Hepatocyte (in vitro differentiated cells): ENCODE measurements at regions not wholly inside any gene's neighbourhood (a gene's known extent, or its start where the extent isn't known, plus 50 kb on each side); places are given as distances from the start of the nearest gene placed in this dataset.

Experiments used
- DNase-seq: peaks from one replicate; pipeline ENCODE4 v3.0.0-alpha.2; 2016; ENCODE audit warnings: low spot score
- H2AFZ ChIP-seq: fragments of 200-600 bp; sonication (generic); 2 replicates; pipeline ENCODE4 v1.6.0; 2016; ENCODE audit warnings: antibody characterized with exemption, mild to moderate bottlenecking
- H3K27ac ChIP-seq: fragments of 200-600 bp; sonication (generic); 2 replicates; pipeline ENCODE4 v1.5.1; 2016; ENCODE audit warnings: mild to moderate bottlenecking
- H3K27me3 ChIP-seq: fragments of 200-600 bp; sonication (generic); 2 replicates; pipeline ENCODE4 v1.6.1; 2016
- H3K36me3 ChIP-seq: fragments of 200-600 bp; sonication (generic); replicated peaks from 2 replicates; pipeline ENCODE4 v1.5.1; 2016; ENCODE audit warnings: low read depth; ENCODE audit not compliant: insufficient read depth
- H3K4me1 ChIP-seq: fragments of 200-600 bp; sonication (generic); 2 replicates; pipeline ENCODE4 v1.5.1; 2016; ENCODE audit warnings: mild to moderate bottlenecking, moderate library complexity; ENCODE audit not compliant: insufficient read depth
- H3K4me2 ChIP-seq: fragments of 200-600 bp; sonication (generic); 2 replicates; pipeline ENCODE4 v1.6.0; 2016
- H3K4me3 ChIP-seq: fragments of 200-600 bp; sonication (generic); 2 replicates; pipeline ENCODE4 v1.5.1; 2016; ENCODE audit warnings: mild to moderate bottlenecking
- H3K79me2 ChIP-seq: fragments of 200-600 bp; sonication (generic); 2 replicates; pipeline ENCODE4 v1.6.0; 2017; ENCODE audit warnings: mild to moderate bottlenecking
- H3K9me2 ChIP-seq: fragments of 200-600 bp; sonication (generic); replicated peaks from 2 replicates; pipeline ENCODE4 v1.6.0; 2017; ENCODE audit warnings: mild to moderate bottlenecking; ENCODE audit not compliant: insufficient read depth
- H3K9me3 ChIP-seq: fragments of 200-600 bp; sonication (generic); 2 replicates; pipeline ENCODE4 v1.5.1; 2016; ENCODE audit warnings: low read depth, mild to moderate bottlenecking
- H4K20me1 ChIP-seq: fragments of 200-600 bp; sonication (generic); 2 replicates; pipeline ENCODE4 v1.6.0; 2016; ENCODE audit warnings: mild to moderate bottlenecking; ENCODE audit not compliant: insufficient read depth, poor library complexity, severe bottlenecking
- CTCF ChIP-seq: fragments of 200-600 bp; sonication (generic); IDR thresholded peaks from 2 replicates; pipeline ENCODE4 v1.5.1; 2016; ENCODE audit warnings: antibody characterized with exemption, mild to moderate bottlenecking; ENCODE audit not compliant: poor library complexity
- EZH2 ChIP-seq: fragments of 200-600 bp; sonication (generic); IDR thresholded peaks from 2 replicates; pipeline ENCODE4 v1.6.1; 2016; ENCODE audit warnings: antibody characterized with exemption, mild to moderate bottlenecking, borderline replicate concordance
- EZH2phosphoT487 ChIP-seq: fragments of 200-600 bp; sonication (generic); IDR thresholded peaks from one replicate; pipeline ENCODE4 v1.6.1; 2018; ENCODE audit warnings: antibody characterized with exemption, mild to moderate bottlenecking, low read depth, moderate library complexity; ENCODE audit not compliant: unreplicated experiment, severe bottlenecking

DNA sequence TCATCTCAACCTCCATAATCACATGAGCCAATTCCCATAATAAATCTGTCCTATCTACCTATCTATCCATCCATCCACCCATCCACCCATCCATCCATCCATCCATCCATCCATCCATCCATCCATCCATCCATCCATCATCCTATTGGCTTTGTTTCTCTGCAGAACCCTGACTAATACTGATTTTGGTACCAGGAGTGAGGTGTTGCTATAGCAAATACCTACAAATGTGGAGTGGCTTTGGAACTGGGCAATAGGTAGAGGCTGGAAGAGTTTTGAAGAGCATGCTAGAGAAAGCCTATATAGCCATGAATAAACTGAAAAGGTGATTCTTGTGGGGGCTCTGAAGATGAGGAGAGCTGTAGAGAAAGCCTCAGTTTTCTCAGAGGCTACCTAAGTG lies 88.7 kb upstream of the ANKRD28 start:
- TF ChIP-seq EZH2 (no peak), EZH2phosphoT487 (no peak), CTCF (no peak)
- Histone ChIP-seq H3K36me3 (no peaks in the 10 kb centered on the region), H2AFZ (no peak overlapping the region), H3K4me2 (no peak overlapping the region), H3K27me3 (no peaks in the 10 kb centered on the region), H3K4me1 (no peaks in the 10 kb centered on the region), H3K79me2 (no peaks in the 10 kb centered on the region), H3K27ac (no peak overlapping the region), H3K4me3 (no peak overlapping the region), H4K20me1 (no peaks in the 10 kb centered on the region), H3K9me2 (no peaks in the 10 kb centered on the region), H3K9me3 (no peaks in the 10 kb centered on the region)
- DNase-seq = no peak

DNA sequence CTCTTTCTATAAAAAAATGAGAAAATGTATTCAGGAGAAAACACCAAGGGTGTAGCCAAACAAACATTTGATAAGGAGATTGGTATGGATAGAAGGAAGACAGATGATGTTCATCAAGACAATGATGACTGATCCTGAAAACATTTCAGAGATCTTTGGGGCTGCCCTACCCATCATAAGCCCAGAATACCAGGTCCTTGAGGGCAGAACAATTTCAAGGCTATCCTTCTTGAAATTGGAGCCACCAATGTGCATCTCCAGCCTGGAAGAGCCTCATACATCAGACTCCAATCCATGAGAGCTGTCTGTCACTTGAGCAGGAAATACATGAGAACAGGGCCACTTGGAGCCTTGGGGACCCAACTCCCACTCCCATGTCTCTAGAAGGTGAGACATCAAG lies 89.5 kb upstream of the ANKRD28 start:
- no peak overlapping the region for H3K4me3 ChIP-seq
- no peak for DNase-seq
- no peaks in the 10 kb centered on the region for H3K9me2 ChIP-seq
- H2AFZ ChIP-seq = no peak overlapping the region
- H3K4me1 ChIP-seq = no peaks in the 10 kb centered on the region
- no peaks in the 10 kb centered on the region for H3K27me3 ChIP-seq
- no peaks in the 10 kb centered on the region for H3K79me2 ChIP-seq
- H3K27ac ChIP-seq = no peak overlapping the region
- H3K9me3 ChIP-seq = no peaks in the 10 kb centered on the region
- no peak overlapping the region for H3K4me2 ChIP-seq
- no peaks in the 10 kb centered on the region for H3K36me3 ChIP-seq
- TF ChIP-seq EZH2 (no peak), EZH2phosphoT487 (no peak), CTCF (no peak)
- no peaks in the 10 kb centered on the region for H4K20me1 ChIP-seq

GRCh38 chr3:15889936-15890335 lies 92.2 kb upstream of the ANKRD28 start:
- no peaks in the 10 kb centered on the region for H4K20me1 ChIP-seq
- H3K36me3 ChIP-seq = no peaks in the 10 kb centered on the region
- no peak for DNase-seq
- TF ChIP-seq EZH2phosphoT487 = no peak
- no peak for TF ChIP-seq EZH2
- TF ChIP-seq CTCF = no peak
- H3K27me3 ChIP-seq = no peaks in the 10 kb centered on the region
- H3K9me2 ChIP-seq = no peaks in the 10 kb centered on the region
- no peak overlapping the region for H2AFZ ChIP-seq
- no peak overlapping the region for H3K4me2 ChIP-seq
- H3K9me3 ChIP-seq = no peaks in the 10 kb centered on the region
- no peaks in the 10 kb centered on the region for H3K4me1 ChIP-seq
- no peaks in the 10 kb centered on the region for H3K79me2 ChIP-seq
- no peak overlapping the region for H3K27ac ChIP-seq
- no peak overlapping the region for H3K4me3 ChIP-seq
